ENCODE measurements at regions not wholly inside any gene's neighbourhood (a gene's known extent, or its start where the extent isn't known, plus 50 kb on each side); places are given as distances from the start of the nearest gene placed in this dataset.

DNA sequence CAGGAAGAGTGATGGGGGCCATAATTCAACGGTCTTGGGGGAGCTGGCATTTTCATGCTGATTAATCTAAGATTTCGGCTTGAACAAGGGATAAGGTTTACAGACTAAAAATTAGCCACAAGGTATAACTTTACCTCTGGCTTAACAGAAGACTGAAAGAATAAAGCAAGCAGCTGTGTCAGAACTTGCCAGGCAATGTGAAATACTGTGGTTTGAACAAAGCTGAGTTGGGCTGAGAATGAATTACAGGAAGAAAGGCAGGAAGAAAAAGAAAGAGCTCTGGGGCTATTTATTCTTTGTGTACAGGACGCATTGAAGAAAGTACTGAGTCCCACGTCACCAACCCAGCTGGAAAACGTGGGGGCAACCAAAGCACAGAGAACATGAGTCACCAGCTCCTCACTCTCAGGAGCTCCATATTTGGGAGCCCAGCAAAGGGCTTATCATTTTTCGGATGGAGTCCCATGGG, 121.5 kb upstream of the NEDD9 start:
- TF ChIP-seq, protein P1, sequence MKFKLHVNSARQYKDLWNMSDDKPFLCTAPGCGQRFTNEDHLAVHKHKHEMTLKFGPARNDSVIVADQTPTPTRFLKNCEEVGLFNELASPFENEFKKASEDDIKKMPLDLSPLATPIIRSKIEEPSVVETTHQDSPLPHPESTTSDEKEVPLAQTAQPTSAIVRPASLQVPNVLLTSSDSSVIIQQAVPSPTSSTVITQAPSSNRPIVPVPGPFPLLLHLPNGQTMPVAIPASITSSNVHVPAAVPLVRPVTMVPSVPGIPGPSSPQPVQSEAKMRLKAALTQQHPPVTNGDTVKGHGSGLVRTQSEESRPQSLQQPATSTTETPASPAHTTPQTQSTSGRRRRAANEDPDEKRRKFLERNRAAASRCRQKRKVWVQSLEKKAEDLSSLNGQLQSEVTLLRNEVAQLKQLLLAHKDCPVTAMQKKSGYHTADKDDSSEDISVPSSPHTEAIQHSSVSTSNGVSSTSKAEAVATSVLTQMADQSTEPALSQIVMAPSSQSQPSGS (tag by site-specific recombination; IDR thresholded peaks at IDR 0.05; ENCODE audit: low read depth), result no peak
- TF ChIP-seq ZNF302 (tag by site-specific recombination; IDR thresholded peaks at IDR 0.05; ENCODE audit: low read depth) (no peak), TCF7L2 (IDR thresholded peaks at IDR 0.05; ENCODE audit: borderline replicate concordance, low read depth, low read length) (no peak)
